ENCODE measurements at regions not wholly inside any gene's neighbourhood (a gene's known extent, or its start where the extent isn't known, plus 50 kb on each side); places are given as distances from the start of the nearest gene placed in this dataset.

- WGBS (ENCODE audit: low lambda C conversion rate), result 10% methylated on average over 3 of the region's 3 CpGs
- no peaks in the 10 kb centered on the region for H3K4me1 ChIP-seq (ENCODE audit: control insufficient read depth in 1 of 2, insufficient read depth in 2 of 2, low read depth in 1 of 2, low read length in 1 of 2)
- no peak overlapping the region for H3K4me3 ChIP-seq (ENCODE audit: low read depth in 2 of 2, low read length in 1 of 2)
- H2AFZ ChIP-seq (ENCODE audit: low read depth), result no peak overlapping the region
- no peak overlapping the region for H3K27ac ChIP-seq (ENCODE audit: low read depth in 2 of 2, low read length in 1 of 2)
- H3K9me2 ChIP-seq, result 0 out of 2 replicates have a peak, but pooled peaks cover 3% of the 10 kb centered on the region
- H3K36me3 ChIP-seq (replicated peaks in 1 of 2; ENCODE audit: control insufficient read depth in 1 of 2, insufficient read depth in 2 of 2, low read length in 1 of 2), result no peaks in the 10 kb centered on the region
- no peak overlapping the region for H3K4me2 ChIP-seq
- no peaks in the 10 kb centered on the region for H4K20me1 ChIP-seq (ENCODE audit: insufficient read depth)
- POLR2A ChIA-PET, result no interaction called here
- no peaks in the 10 kb centered on the region for H3K79me2 ChIP-seq (ENCODE audit: insufficient read depth)
- H3K9me3 ChIP-seq, result 0 out of 2 replicates have a peak, but pooled peaks cover 10% of the 10 kb centered on the region
- H3K9ac ChIP-seq, result no peak overlapping the region
- CTCF ChIA-PET, result no interaction called here
- no peak for DNase-seq
- H3F3A ChIP-seq (replicated peaks; ENCODE audit: insufficient read depth), result no peaks in the 10 kb centered on the region
- TF ChIP-seq TEAD4 (IDR thresholded peaks at IDR 0.05; ENCODE audit: borderline replicate concordance, insufficient read depth), result no peak
- no peak for TF ChIP-seq IRF3 (IDR thresholded peaks at IDR 0.05; ENCODE audit: low read depth, low read length)
- no peak for TF ChIP-seq SIN3A (IDR thresholded peaks at IDR 0.05; ENCODE audit: borderline replicate concordance, low read depth, low read length)
- TF ChIP-seq POLR2AphosphoS5 (IDR thresholded peaks at IDR 0.05; ENCODE audit: low read depth, low read length), result no peak
- TF ChIP-seq NRF1 (IDR thresholded peaks at IDR 0.05; ENCODE audit: low read depth, low read length), result no peak
- TF ChIP-seq MEF2A (IDR thresholded peaks at IDR 0.05; ENCODE audit: borderline replicate concordance, low read depth), result no peak
- TF ChIP-seq EZH2phosphoT487 (IDR thresholded peaks at IDR 0.05; ENCODE audit: borderline replicate concordance, low read depth), result no peak
- no peak for TF ChIP-seq CHD2 (IDR thresholded peaks at IDR 0.05; ENCODE audit: low read length, partially characterized antibody)
- no peak for TF ChIP-seq USF1 (IDR thresholded peaks at IDR 0.05; ENCODE audit: borderline replicate concordance, low read depth)
- no peak for TF ChIP-seq RFX5 (IDR thresholded peaks at IDR 0.05; ENCODE audit: low read length)
- TF ChIP-seq JUND (IDR thresholded peaks at IDR 0.05), result no peak
- no peak for TF ChIP-seq RAD21 (IDR thresholded peaks at IDR 0.05; ENCODE audit: low read length)
- no peak for TF ChIP-seq YY1 (IDR thresholded peaks at IDR 0.05; ENCODE audit: low read depth)
- no peak for TF ChIP-seq RXRA (IDR thresholded peaks at IDR 0.05; ENCODE audit: borderline replicate concordance, low read depth)
- no peak for TF ChIP-seq FOXM1 (IDR thresholded peaks at IDR 0.05; ENCODE audit: low read depth)
- TF ChIP-seq TAF1 (IDR thresholded peaks at IDR 0.05; ENCODE audit: borderline replicate concordance, low read depth, low read length), result no peak
- TF ChIP-seq NFIC (IDR thresholded peaks at IDR 0.05; ENCODE audit: borderline replicate concordance), result no peak
- no peaks in the 10 kb centered on the region for H3K27me3 ChIP-seq (ENCODE audit: insufficient read depth)
These were observed 398.5 kb downstream of the NUF2 start for GRCh38 chr1:163720294-163720693.

DNA sequence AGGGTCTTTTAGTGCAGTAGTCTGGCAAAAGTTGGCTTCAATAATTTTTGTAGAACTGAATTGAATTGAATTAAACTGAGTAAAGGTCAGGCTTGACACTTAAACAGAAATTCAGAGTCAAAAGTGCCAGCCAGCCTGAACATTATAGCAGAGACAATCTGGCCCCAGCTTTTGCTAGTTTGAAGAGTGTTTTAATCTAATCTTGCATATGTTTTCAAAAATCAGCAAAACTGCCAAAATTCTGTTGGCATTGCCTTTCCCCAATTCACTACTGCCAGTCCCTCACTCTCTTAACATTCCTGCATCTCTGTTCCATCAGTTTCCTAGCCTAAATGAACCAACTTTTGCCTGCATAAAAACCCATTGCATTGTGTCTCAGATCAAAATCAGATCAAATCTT is 403.8 kb downstream of the NUF2 start:
- H4K20me1 ChIP-seq (ENCODE audit: insufficient read depth), result no peaks in the 10 kb centered on the region
- no peaks in the 10 kb centered on the region for H3K79me2 ChIP-seq (ENCODE audit: insufficient read depth)
- DNase-seq, result no peak
- POLR2A ChIA-PET, result no interaction called here
- H2AFZ ChIP-seq (ENCODE audit: low read depth), result no peak overlapping the region
- no peaks in the 10 kb centered on the region for H3K4me1 ChIP-seq (ENCODE audit: control insufficient read depth in 1 of 2, insufficient read depth in 2 of 2, low read depth in 1 of 2, low read length in 1 of 2)
- CTCF ChIA-PET, result no interaction called here
- no peaks in the 10 kb centered on the region for H3K9me2 ChIP-seq
- no peaks in the 10 kb centered on the region for H3F3A ChIP-seq (replicated peaks; ENCODE audit: insufficient read depth)
- H3K27me3 ChIP-seq (ENCODE audit: insufficient read depth), result no peaks in the 10 kb centered on the region
- no peak overlapping the region for H3K27ac ChIP-seq (ENCODE audit: low read depth in 2 of 2, low read length in 1 of 2)
- TF ChIP-seq TCF12 (IDR thresholded peaks at IDR 0.05) (no peak), FOSL2 (IDR thresholded peaks at IDR 0.05; ENCODE audit: borderline replicate concordance, low read depth) (no peak), SMC3 (IDR thresholded peaks at IDR 0.05; ENCODE audit: low read depth, low read length) (no peak), REST (IDR thresholded peaks at IDR 0.05; ENCODE audit: low read depth, low read length) (no peak), CHD2 (IDR thresholded peaks at IDR 0.05; ENCODE audit: low read length, partially characterized antibody) (no peak), MEF2A (IDR thresholded peaks at IDR 0.05; ENCODE audit: borderline replicate concordance, low read depth) (no peak), TAF1 (IDR thresholded peaks at IDR 0.05; ENCODE audit: borderline replicate concordance, low read depth, low read length) (no peak), POLR2AphosphoS5 (IDR thresholded peaks at IDR 0.05; ENCODE audit: low read depth, low read length) (no peak), RCOR1 (IDR thresholded peaks at IDR 0.05; ENCODE audit: low read length) (no peak), NFIC (IDR thresholded peaks at IDR 0.05; ENCODE audit: borderline replicate concordance) (no peak)
- TF ChIP-seq, protein P1, sequence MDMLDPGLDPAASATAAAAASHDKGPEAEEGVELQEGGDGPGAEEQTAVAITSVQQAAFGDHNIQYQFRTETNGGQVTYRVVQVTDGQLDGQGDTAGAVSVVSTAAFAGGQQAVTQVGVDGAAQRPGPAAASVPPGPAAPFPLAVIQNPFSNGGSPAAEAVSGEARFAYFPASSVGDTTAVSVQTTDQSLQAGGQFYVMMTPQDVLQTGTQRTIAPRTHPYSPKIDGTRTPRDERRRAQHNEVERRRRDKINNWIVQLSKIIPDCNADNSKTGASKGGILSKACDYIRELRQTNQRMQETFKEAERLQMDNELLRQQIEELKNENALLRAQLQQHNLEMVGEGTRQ (IDR thresholded peaks at IDR 0.05; ENCODE audit: borderline replicate concordance, low read depth, low read length), result no peak
- H3K4me3 ChIP-seq (ENCODE audit: low read depth in 2 of 2, low read length in 1 of 2), result no peak overlapping the region
- no peak overlapping the region for H3K4me2 ChIP-seq
- H3K9ac ChIP-seq, result no peak overlapping the region
- H3K9me3 ChIP-seq, result no peaks in the 10 kb centered on the region
- no peaks in the 10 kb centered on the region for H3K36me3 ChIP-seq (replicated peaks in 1 of 2; ENCODE audit: control insufficient read depth in 1 of 2, insufficient read depth in 2 of 2, low read length in 1 of 2)

All from SK-N-SH (cell line).